SK-N-SH (cell line): ENCODE measurements at regions not wholly inside any gene's neighbourhood (a gene's known extent, or its start where the extent isn't known, plus 50 kb on each side); places are given as distances from the start of the nearest gene placed in this dataset.

ENCODE experiments used
- CTCF ChIA-PET: fragments of 300-600, 350-600 bp; formaldehyde crosslinking; extraction: SDS; loops from one replicate; lab custom pipeline; 2021; lab: Yijun Ruan, JAX
- POLR2A ChIA-PET: fragments of 350-600 bp; sonication (Branson Sonifier 250); formaldehyde crosslinking; extraction: SDS; loops from one replicate; lab custom pipeline; 2020; ENCODE audit warnings: antibody characterized with exemption, inconsistent platforms; lab: Yijun Ruan, JAX
- DNase-seq: peaks from one replicate; pipeline ENCODE4 v3.0.0; 2012
- H2AFZ ChIP-seq: fragments of 200-600 bp; sonication (generic); 2 replicates; pipeline ENCODE4 v1.8.1; 2016; ENCODE audit warnings: antibody characterized with exemption, mild to moderate bottlenecking, low read depth
- H3F3A ChIP-seq: fragments of 200-600 bp; sonication (generic); replicated peaks from 2 replicates; pipeline ENCODE3; 2016; ENCODE audit warnings: antibody characterized with exemption, mild to moderate bottlenecking; ENCODE audit not compliant: insufficient read depth
- H3K27ac ChIP-seq, 2 experiments: fragments of 200-500 bp in 1 of 2; fragments of 200-600 bp in 1 of 2; sonication (Bioruptor generic) in 1 of 2; sonication (generic), shearing (Covaris generic) in 1 of 2; 2 replicates each; pipeline versions ENCODE4 v1.5.1 to v1.6.1; 2014 to 2016; ENCODE audit warnings: low read depth in 2 of 2, inconsistent platforms in 1 of 2, low read length in 1 of 2, mild to moderate bottlenecking in 1 of 2, mixed read lengths in 1 of 2
- H3K27me3 ChIP-seq: fragments of 200-600 bp; sonication (generic), shearing (Covaris generic); 2 replicates; pipeline ENCODE4 v1.6.1; 2016; ENCODE audit warnings: mixed run types; ENCODE audit not compliant: insufficient read depth
- H3K36me3 ChIP-seq, 2 experiments: fragments of 200-500 bp in 1 of 2; fragments of 200-600 bp in 1 of 2; sonication (Bioruptor generic) in 1 of 2; sonication (generic) in 1 of 2; replicated peaks in 1 of 2; 2 replicates each; pipeline versions ENCODE3 to v1.5.1; 2014 to 2016; ENCODE audit warnings: low read length in 1 of 2, mild to moderate bottlenecking in 1 of 2; ENCODE audit not compliant: insufficient read depth in 2 of 2, control insufficient read depth in 1 of 2
- H3K4me1 ChIP-seq, 2 experiments: fragments of 200-500 bp in 1 of 2; fragments of 200-600 bp in 1 of 2; sonication (Bioruptor generic) in 1 of 2; sonication (generic), shearing (Covaris generic) in 1 of 2; 2 replicates each; pipeline versions ENCODE4 v1.5.1 to v1.6.1; 2014 to 2016; ENCODE audit warnings: low read depth in 1 of 2, low read length in 1 of 2, mixed run types in 1 of 2; ENCODE audit not compliant: insufficient read depth in 2 of 2, control insufficient read depth in 1 of 2
- H3K4me2 ChIP-seq: fragments of 200-600 bp; sonication (generic), shearing (Covaris generic); 2 replicates; pipeline ENCODE4 v1.6.1; 2017; ENCODE audit warnings: mixed run types
- H3K4me3 ChIP-seq, 2 experiments: fragments of 200-500 bp in 1 of 2; fragments of 200-600 bp in 1 of 2; sonication (Bioruptor generic) in 1 of 2; sonication (generic), shearing (Covaris generic) in 1 of 2; 2 replicates each; pipeline versions ENCODE4 v1.5.1 to v1.8.1; 2014 to 2016; ENCODE audit warnings: low read depth in 2 of 2, inconsistent platforms in 1 of 2, low read length in 1 of 2, mild to moderate bottlenecking in 1 of 2, mixed read lengths in 1 of 2, moderate library complexity in 1 of 2
- H3K79me2 ChIP-seq: fragments of 200-600 bp; sonication (generic); 2 replicates; pipeline ENCODE4 v1.8.1; 2017; ENCODE audit warnings: mild to moderate bottlenecking; ENCODE audit not compliant: insufficient read depth
- H3K9ac ChIP-seq: fragments of 200-600 bp; sonication (generic); 2 replicates; pipeline ENCODE4 v1.6.1; 2017; ENCODE audit warnings: mixed run types
- H3K9me2 ChIP-seq: fragments of 200-600 bp; sonication (generic); 2 replicates; pipeline ENCODE4 v1.6.1; 2017; ENCODE audit warnings: mixed run types
- H3K9me3 ChIP-seq: fragments of 200-600 bp; sonication (generic); 2 replicates; pipeline ENCODE4 v1.6.1; 2017; ENCODE audit warnings: mixed run types, mild to moderate bottlenecking, moderate library complexity
- H4K20me1 ChIP-seq: fragments of 200-600 bp; sonication (generic); 2 replicates; pipeline ENCODE4 v1.6.1; 2017; ENCODE audit warnings: mild to moderate bottlenecking, mixed run types; ENCODE audit not compliant: insufficient read depth
- CHD2 ChIP-seq: fragments of 150-350 bp; IDR thresholded peaks from 2 replicates; pipeline ENCODE4 v1.6.1; 2018; ENCODE audit warnings: low read length; ENCODE audit not compliant: partially characterized antibody
- ELF1 ChIP-seq: IDR thresholded peaks from 2 replicates; pipeline ENCODE4 v1.4.0; 2012
- EZH2phosphoT487 ChIP-seq: fragments of 200-600 bp; sonication (generic); IDR thresholded peaks from 2 replicates; pipeline ENCODE4 v1.6.1; 2017; ENCODE audit warnings: low read depth, mixed run types, mild to moderate bottlenecking, antibody characterized with exemption, moderate library complexity, borderline replicate concordance
- FOXM1 ChIP-seq: IDR thresholded peaks from 2 replicates; pipeline ENCODE4 v1.4.0; 2012; ENCODE audit warnings: low read depth, mild to moderate bottlenecking
- GABPA ChIP-seq: IDR thresholded peaks from 2 replicates; pipeline ENCODE4 v1.4.0; 2012; ENCODE audit warnings: low read depth, mild to moderate bottlenecking
- GATA2 ChIP-seq: sonication (generic); formaldehyde crosslinking; IDR thresholded peaks from 2 replicates; pipeline ENCODE4 v1.5.0; 2020; ENCODE audit warnings: mild to moderate bottlenecking, missing genetic modification reagents
- IRF3 ChIP-seq: fragments of 150-350 bp; IDR thresholded peaks from 2 replicates; pipeline ENCODE4 v1.6.1; 2016; ENCODE audit warnings: mild to moderate bottlenecking, low read depth, low read length
- JUND ChIP-seq: IDR thresholded peaks from 2 replicates; pipeline ENCODE4 v1.4.0; 2012
- MXI1 ChIP-seq: IDR thresholded peaks from 2 replicates; pipeline ENCODE4 v1.6.1; 2012; ENCODE audit warnings: mild to moderate bottlenecking, low read depth, low read length, improper control_type of control experiment
- NFIC ChIP-seq: IDR thresholded peaks from 2 replicates; pipeline ENCODE4 v1.4.0; 2012; ENCODE audit warnings: borderline replicate concordance
- NRF1 ChIP-seq: IDR thresholded peaks from 2 replicates; pipeline ENCODE4 v1.6.1; 2012; ENCODE audit warnings: low read depth, mild to moderate bottlenecking, low read length
- PBX3 ChIP-seq: IDR thresholded peaks from 2 replicates; pipeline ENCODE4; 2012
- POLR2AphosphoS5 ChIP-seq: IDR thresholded peaks from 2 replicates; pipeline ENCODE4 v1.6.1; 2012; ENCODE audit warnings: low read depth, low read length
- RAD21 ChIP-seq: IDR thresholded peaks from 2 replicates; pipeline ENCODE4 v1.6.1; 2012; ENCODE audit warnings: mild to moderate bottlenecking, low read length
- RCOR1 ChIP-seq: fragments of 150-350 bp; IDR thresholded peaks from 2 replicates; pipeline ENCODE4 v1.6.1; 2017; ENCODE audit warnings: antibody characterized with exemption, low read length
- RFX5 ChIP-seq: IDR thresholded peaks from 2 replicates; pipeline ENCODE4 v1.6.1; 2012; ENCODE audit warnings: mild to moderate bottlenecking, improper control_type of control experiment, low read length
- RXRA ChIP-seq: IDR thresholded peaks from 2 replicates; pipeline ENCODE4 v1.4.0; 2012; ENCODE audit warnings: low read depth, mild to moderate bottlenecking, borderline replicate concordance
- SMC3 ChIP-seq: IDR thresholded peaks from 2 replicates; pipeline ENCODE4 v1.6.1; 2012; ENCODE audit warnings: low read depth, low read length, improper control_type of control experiment
- TCF12 ChIP-seq: IDR thresholded peaks from 2 replicates; pipeline ENCODE4 v1.4.0; 2012
- YY1 ChIP-seq: IDR thresholded peaks from 2 replicates; pipeline ENCODE4 v1.4.0; 2012; ENCODE audit warnings: low read depth, mild to moderate bottlenecking
- ZBTB33 ChIP-seq: IDR thresholded peaks from 2 replicates; pipeline ENCODE4 v1.4.0; 2012; ENCODE audit warnings: low read depth, borderline replicate concordance
- WGBS: methylation state at CpG from one replicate; pipeline ENCODE4 v1.1.6; 2017; ENCODE audit warnings: low lambda C conversion rate; 5-methylcytosine and 5-hydroxymethylcytosine counted together

GRCh38 chr3:197435426-197435825 lies 120.3 kb downstream of the BDH1 start:
- no peak overlapping the region for H2AFZ ChIP-seq
- H4K20me1 ChIP-seq = no peaks in the 10 kb centered on the region
- no peak for TF ChIP-seq SMC3
- no peak for TF ChIP-seq RAD21
- no peak for TF ChIP-seq EZH2phosphoT487
- no peak for TF ChIP-seq TCF12
- TF ChIP-seq IRF3 = no peak
- TF ChIP-seq CHD2 = no peak
- TF ChIP-seq YY1 = no peak
- no peak for TF ChIP-seq JUND
- TF ChIP-seq POLR2AphosphoS5 = no peak
- TF ChIP-seq, all 33 proteins: peak for 0
- WGBS = 87% methylated on average over 3 of the region's 3 CpGs
- Histone ChIP-seq H3F3A (peaks cover 8% of the 10 kb centered on the region), H3K9me3 (no peaks in the 10 kb centered on the region), H3K79me2 (no peaks in the 10 kb centered on the region), H3K27me3 (no peaks in the 10 kb centered on the region), H3K9me2 (no peaks in the 10 kb centered on the region), H3K4me1 (peaks cover 10 to 22% of the 10 kb centered on the region in 2 experiments), H3K4me3 (no peak overlapping the region), H3K27ac (no peak overlapping the region), H3K4me2 (no peak overlapping the region), H3K36me3 (no peaks in the 10 kb centered on the region), H3K9ac (no peak overlapping the region)
- ChIA-PET POLR2A (no interaction called here), CTCF (interaction anchor here (0.8 to 1.0 kb wide), 2 partner anchors 14 to 178 kb away, joined by 3 to 5 read pairs; no protein-coding TSS in a partner anchor)
- no peak for DNase-seq

GRCh38 chr3:197434830-197435229 lies 120.9 kb downstream of the BDH1 start:
- Histone ChIP-seq H3K4me2 (no peak overlapping the region), H3K27me3 (no peaks in the 10 kb centered on the region), H3K9me2 (no peaks in the 10 kb centered on the region), H3K27ac (no peak overlapping the region), H3F3A (peaks cover 8% of the 10 kb centered on the region), H3K36me3 (no peaks in the 10 kb centered on the region), H3K4me3 (no peak overlapping the region), H3K4me1 (peaks cover 10 to 22% of the 10 kb centered on the region in 2 experiments), H4K20me1 (no peaks in the 10 kb centered on the region), H3K79me2 (no peaks in the 10 kb centered on the region), H3K9me3 (no peaks in the 10 kb centered on the region), H2AFZ (no peak overlapping the region), H3K9ac (no peak overlapping the region)
- ChIA-PET CTCF (interaction anchor here (0.8 to 1.0 kb wide), 2 partner anchors 14 to 178 kb away, joined by 3 to 5 read pairs; no protein-coding TSS in a partner anchor), POLR2A (no interaction called here)
- WGBS = 96% methylated on average over 7 of the region's 7 CpGs
- DNase-seq = no peak
- TF ChIP-seq RXRA (no peak), GATA2 (no peak), FOXM1 (no peak), NRF1 (no peak), IRF3 (no peak), RFX5 (no peak), SMC3 (no peak), RAD21 (no peak), NFIC (no peak), RCOR1 (no peak), YY1 (no peak), ELF1 (no peak), GABPA (no peak), MXI1 (no peak), ZBTB33 (no peak), PBX3 (no peak), EZH2phosphoT487 (no peak), JUND (no peak), CHD2 (no peak)
